ENCODE measurements at regions not wholly inside any gene's neighbourhood (a gene's known extent, or its start where the extent isn't known, plus 50 kb on each side); places are given as distances from the start of the nearest gene placed in this dataset.

- H3K4me3 ChIP-seq (ENCODE audit: low read length): no peak overlapping the region
- H3K36me3 ChIP-seq (ENCODE audit: low read depth, low read length): no peaks in the 10 kb centered on the region
- POLR2A ChIA-PET (ENCODE audit: unreplicated experiment): no interaction called here
- H3K27ac ChIP-seq (ENCODE audit: low read length): no peak overlapping the region
- no peak for DNase-seq
- no peaks in the 10 kb centered on the region for H3K79me2 ChIP-seq (ENCODE audit: low read length)
- no peaks in the 10 kb centered on the region for H3K27me3 ChIP-seq (ENCODE audit: low read length)
- H3K4me2 ChIP-seq (ENCODE audit: low read length): no peak overlapping the region
- ATAC-seq: no peak
- H3F3A ChIP-seq (ENCODE audit: low read length, unreplicated experiment): no peaks in the 10 kb centered on the region
- H3K4me1 ChIP-seq (ENCODE audit: insufficient read depth, low read length): no peaks in the 10 kb centered on the region
- no peak overlapping the region for H3K9ac ChIP-seq (ENCODE audit: low read length)
- H3K9me3 ChIP-seq (ENCODE audit: low read length): no peaks in the 10 kb centered on the region
- no peaks in the 10 kb centered on the region for H3K9me2 ChIP-seq (replicated peaks; ENCODE audit: low read length)
- H4K20me1 ChIP-seq (ENCODE audit: low read length): no peaks in the 10 kb centered on the region
- H2AFZ ChIP-seq (ENCODE audit: low read length): no peak overlapping the region
- CTCF ChIA-PET: no interaction called here
- TF ChIP-seq EZH2phosphoT487 (IDR thresholded peaks at IDR 0.05; ENCODE audit: borderline replicate concordance, low read length): no peak
- TF ChIP-seq EZH2 (IDR thresholded peaks at IDR 0.05; ENCODE audit: low read length, unreplicated experiment): no peak
- TF ChIP-seq CTCF (conservative IDR thresholded peaks at IDR 0.05; ENCODE audit: low read depth, low read length): no peak
- intact Hi-C loops (cut with micrococcal nuclease): no loop called here
- no TSS peak for BruUV-seq (replicated peaks)
These were observed 56.3 kb upstream of the PRL start for GRCh38 chr6:22353101-22353500.

- Histone ChIP-seq H3K4me1 (ENCODE audit: insufficient read depth, low read length) (peaks cover 4% of the 10 kb centered on the region), H3K4me2 (ENCODE audit: low read length) (no peak overlapping the region), H3K79me2 (ENCODE audit: low read length) (no peaks in the 10 kb centered on the region), H3F3A (ENCODE audit: low read length, unreplicated experiment) (no peaks in the 10 kb centered on the region), H3K36me3 (ENCODE audit: low read depth, low read length) (no peaks in the 10 kb centered on the region), H3K9me2 (replicated peaks; ENCODE audit: low read length) (no peaks in the 10 kb centered on the region), H3K27me3 (ENCODE audit: low read length) (no peaks in the 10 kb centered on the region), H2AFZ (ENCODE audit: low read length) (no peak overlapping the region), H3K9ac (ENCODE audit: low read length) (no peak overlapping the region), H4K20me1 (ENCODE audit: low read length) (no peaks in the 10 kb centered on the region), H3K27ac (ENCODE audit: low read length) (no peak overlapping the region), H3K4me3 (ENCODE audit: low read length) (no peak overlapping the region), H3K9me3 (ENCODE audit: low read length) (no peaks in the 10 kb centered on the region)
- TF ChIP-seq CTCF (conservative IDR thresholded peaks at IDR 0.05; ENCODE audit: low read depth, low read length): no peak
- no peak for TF ChIP-seq EZH2phosphoT487 (IDR thresholded peaks at IDR 0.05; ENCODE audit: borderline replicate concordance, low read length)
- no peak for TF ChIP-seq EZH2 (IDR thresholded peaks at IDR 0.05; ENCODE audit: low read length, unreplicated experiment)
- CTCF ChIA-PET: no interaction called here
- intact Hi-C loops (cut with micrococcal nuclease): no loop called here
- no peak for ATAC-seq
- DNase-seq: no peak
- BruUV-seq (replicated peaks): no TSS peak
- POLR2A ChIA-PET (ENCODE audit: unreplicated experiment): no interaction called here
These were observed 59.6 kb upstream of the PRL start for GRCh38 chr6:22356362-22356940.

DNA sequence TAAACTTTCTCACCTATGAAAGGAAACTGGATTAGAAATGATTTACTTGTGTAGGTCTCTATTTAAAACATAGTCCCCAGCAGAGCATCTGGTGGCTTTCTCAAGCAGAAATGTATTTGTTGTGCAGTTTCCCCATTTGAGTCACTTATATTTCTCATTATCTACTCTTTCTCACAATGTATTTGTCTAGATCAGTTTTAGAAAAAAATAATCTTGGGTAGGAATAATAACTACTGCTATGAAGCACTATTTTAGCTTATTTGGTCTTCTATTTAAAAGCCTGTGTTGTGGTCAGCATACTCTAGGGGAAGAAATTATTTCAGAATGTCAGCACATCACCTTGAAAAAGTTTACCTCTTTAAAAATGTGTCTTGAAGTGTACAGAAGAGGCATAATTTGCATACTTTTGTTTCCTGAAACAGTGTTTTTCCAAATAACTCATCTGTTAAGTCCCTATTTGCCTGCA lies 60.9 kb upstream of the PRL start:
- no peaks in the 10 kb centered on the region for H3K36me3 ChIP-seq (ENCODE audit: low read depth, low read length)

More for the DNA sequence above, 60.9 kb upstream of the PRL start:
- H3K9me2 ChIP-seq (replicated peaks; ENCODE audit: low read length): no peaks in the 10 kb centered on the region
- intact Hi-C loops (cut with micrococcal nuclease): no loop called here
- no peak overlapping the region for H2AFZ ChIP-seq (ENCODE audit: low read length)
- no peak for TF ChIP-seq CTCF (conservative IDR thresholded peaks at IDR 0.05; ENCODE audit: low read depth, low read length)
- no peak for TF ChIP-seq EZH2 (IDR thresholded peaks at IDR 0.05; ENCODE audit: low read length, unreplicated experiment)
- TF ChIP-seq EZH2phosphoT487 (IDR thresholded peaks at IDR 0.05; ENCODE audit: borderline replicate concordance, low read length): no peak
- H3K9me3 ChIP-seq (ENCODE audit: low read length): no peaks in the 10 kb centered on the region
- POLR2A ChIA-PET (ENCODE audit: unreplicated experiment): no interaction called here
- DNase-seq: no peak
- H3K27ac ChIP-seq (ENCODE audit: low read length): no peak overlapping the region
- H3K9ac ChIP-seq (ENCODE audit: low read length): no peak overlapping the region
- no peak for ATAC-seq
- CTCF ChIA-PET: no interaction called here
- peaks cover 17% of the 10 kb centered on the region for H3K4me1 ChIP-seq (ENCODE audit: insufficient read depth, low read length)
- H3K4me2 ChIP-seq (ENCODE audit: low read length): no peak overlapping the region
- no TSS peak for BruUV-seq (replicated peaks)
- H3K4me3 ChIP-seq (ENCODE audit: low read length): no peak overlapping the region
- H3F3A ChIP-seq (ENCODE audit: low read length, unreplicated experiment): no peaks in the 10 kb centered on the region
- H4K20me1 ChIP-seq (ENCODE audit: low read length): no peaks in the 10 kb centered on the region
- no peaks in the 10 kb centered on the region for H3K27me3 ChIP-seq (ENCODE audit: low read length)
- H3K79me2 ChIP-seq (ENCODE audit: low read length): no peaks in the 10 kb centered on the region

Data from PC-3 (cell line).